Transverse colon (tissue), 4 donors: ENCODE measurements at regions not wholly inside any gene's neighbourhood (a gene's known extent, or its start where the extent isn't known, plus 50 kb on each side); places are given as distances from the start of the nearest gene placed in this dataset.

ENCODE experiments used
- DNase-seq: peaks from one replicate; pipeline ENCODE4 v3.0.0-alpha.2; 2019
- H3K27ac ChIP-seq, 4 donors: fragments of 200-600 bp; sonication (generic); 2 replicates each; pipeline ENCODE4 v1.5.1; 2016 to 2018; ENCODE audit warnings: inconsistent platforms in 4 of 4
- H3K27me3 ChIP-seq: fragments of 200-600 bp; sonication (generic); 2 replicates; pipeline ENCODE4 v1.5.1; 2017; ENCODE audit warnings: inconsistent platforms
- H3K36me3 ChIP-seq, 4 donors: fragments of 200-600 bp; sonication (generic); 2 replicates each; pipeline ENCODE4 v1.5.1; 2017 to 2019; ENCODE audit warnings: inconsistent platforms in 4 of 4
- H3K4me1 ChIP-seq, 4 donors: fragments of 200-600 bp; sonication (generic); 2 replicates each; pipeline ENCODE4 v1.5.1; 2017 to 2020; ENCODE audit warnings: inconsistent platforms in 4 of 4
- H3K4me3 ChIP-seq, 4 donors: fragments of 200-600 bp; sonication (generic); 1 replicate in 1 of 4; 2 replicates in 3 of 4; pipeline versions ENCODE4 v1.5.1 to v1.6.1; 2017 to 2019; ENCODE audit warnings: inconsistent platforms in 4 of 4
- H3K9me3 ChIP-seq, 2 donors: fragments of 200-600 bp; sonication (generic); 2 replicates each; pipeline ENCODE4 v1.5.1; 2017 to 2019; ENCODE audit warnings: inconsistent platforms in 2 of 2
- EP300 ChIP-seq: sonication (generic); formaldehyde crosslinking; IDR thresholded peaks from one replicate; pipeline ENCODE4 v1.6.1; 2017; ENCODE audit warnings: antibody characterized with exemption, low read depth
- POLR2A ChIP-seq: fragments of 450-650 bp; IDR thresholded peaks from one replicate; pipeline ENCODE4 v1.6.1; 2016; ENCODE audit warnings: antibody characterized with exemption, mild to moderate bottlenecking, moderate library complexity
- POLR2AphosphoS5 ChIP-seq, 3 donors: sonication (generic); formaldehyde crosslinking; IDR thresholded peaks; one replicate each; pipeline ENCODE4 v1.6.1; 2016; ENCODE audit warnings: antibody characterized with exemption in 3 of 3
- WGBS, 2 donors: methylation state at CpG; one replicate each; pipeline ENCODE4 v1.1.5; 2018; ENCODE audit warnings: low coverage in 1 of 2; 5-methylcytosine and 5-hydroxymethylcytosine counted together
- in situ Hi-C, 4 donors: fragments of 200-750 bp; cut with MboI; loops; one replicate each; pipeline versions ENCODE4 v1.15.0 to v1.15.1; 2017; ENCODE audit warnings: low sequenced_read_pairs in 3 of 4, low pct_ligation_motif_present in 1 of 4, low pct_unique_long_range_greater_than_20kb in 1 of 4
- intact Hi-C: fragments of 100-400 bp; cut with DNase I; formaldehyde crosslinking; loops from one replicate; pipeline ENCODE4 v1.15.1; 2023; ENCODE audit warnings: low total_unique reads
- TF ChIP-seq, protein P1 (sequence below), 5 experiments: fragments of 200-600 bp in 3 of 5; fragments of 450-650 bp in 2 of 5; sonication (generic) in 3 of 5; IDR thresholded peaks; 1 replicate in 2 of 5; 2 replicates in 3 of 5; pipeline ENCODE4 v1.5.1; 2016 to 2017; ENCODE audit warnings: antibody characterized with exemption in 5 of 5, inconsistent platforms in 3 of 5, mild to moderate bottlenecking in 2 of 5, moderate library complexity in 1 of 5

DNA sequence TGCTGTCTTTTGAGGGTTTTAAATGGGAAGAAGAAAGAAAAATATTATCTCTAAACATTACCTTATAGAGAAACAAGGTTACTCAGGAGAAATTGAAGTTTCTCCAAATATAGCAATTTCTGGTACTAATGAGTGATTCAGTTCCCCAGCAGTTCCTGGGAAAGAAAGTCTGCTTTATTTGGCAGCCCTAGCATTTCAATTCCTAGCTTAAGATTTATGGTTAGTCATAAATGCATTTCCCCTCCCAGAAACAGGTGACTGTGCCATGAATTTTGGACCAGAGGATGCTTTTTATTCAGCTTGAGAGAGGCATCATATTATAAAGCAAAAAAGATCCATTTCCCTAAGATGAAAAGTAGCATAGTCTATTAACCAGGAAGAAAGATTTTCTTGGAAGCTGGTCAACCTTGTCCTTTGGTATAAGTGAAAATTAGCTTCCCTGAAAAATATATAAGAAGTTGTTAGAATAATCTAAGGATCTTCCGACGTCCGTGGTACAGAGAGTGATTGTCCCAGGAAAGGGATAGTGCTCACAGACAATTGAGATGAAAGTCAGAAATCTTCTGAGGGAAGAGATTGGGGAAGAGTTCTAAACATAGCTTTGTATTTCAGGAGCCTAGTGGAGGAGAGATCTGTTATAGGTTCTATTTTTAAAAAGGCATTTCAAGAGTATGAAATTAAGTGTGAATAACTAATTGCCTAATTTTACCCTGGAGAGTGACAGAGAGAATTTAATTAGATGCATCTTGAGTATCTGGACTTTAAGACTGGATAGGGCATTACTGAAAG lies 164.9 kb downstream of the ESM1 start:
- H3K4me1 ChIP-seq: no peaks in the 10 kb centered on the region
- WGBS, 2 donors: 84 to 94% methylated on average over 3 of the region's 3 CpGs
- no peaks in the 10 kb centered on the region for H3K36me3 ChIP-seq
- in situ Hi-C loops: no loop called here
- no peaks in the 10 kb centered on the region for H3K27me3 ChIP-seq
- H3K4me3 ChIP-seq: no peak overlapping the region
- no peaks in the 10 kb centered on the region for H3K9me3 ChIP-seq
- no peak for TF ChIP-seq POLR2A
- no peak for TF ChIP-seq POLR2AphosphoS5 (IDR thresholded peaks at IDR 0.05)
- TF ChIP-seq, protein P1, sequence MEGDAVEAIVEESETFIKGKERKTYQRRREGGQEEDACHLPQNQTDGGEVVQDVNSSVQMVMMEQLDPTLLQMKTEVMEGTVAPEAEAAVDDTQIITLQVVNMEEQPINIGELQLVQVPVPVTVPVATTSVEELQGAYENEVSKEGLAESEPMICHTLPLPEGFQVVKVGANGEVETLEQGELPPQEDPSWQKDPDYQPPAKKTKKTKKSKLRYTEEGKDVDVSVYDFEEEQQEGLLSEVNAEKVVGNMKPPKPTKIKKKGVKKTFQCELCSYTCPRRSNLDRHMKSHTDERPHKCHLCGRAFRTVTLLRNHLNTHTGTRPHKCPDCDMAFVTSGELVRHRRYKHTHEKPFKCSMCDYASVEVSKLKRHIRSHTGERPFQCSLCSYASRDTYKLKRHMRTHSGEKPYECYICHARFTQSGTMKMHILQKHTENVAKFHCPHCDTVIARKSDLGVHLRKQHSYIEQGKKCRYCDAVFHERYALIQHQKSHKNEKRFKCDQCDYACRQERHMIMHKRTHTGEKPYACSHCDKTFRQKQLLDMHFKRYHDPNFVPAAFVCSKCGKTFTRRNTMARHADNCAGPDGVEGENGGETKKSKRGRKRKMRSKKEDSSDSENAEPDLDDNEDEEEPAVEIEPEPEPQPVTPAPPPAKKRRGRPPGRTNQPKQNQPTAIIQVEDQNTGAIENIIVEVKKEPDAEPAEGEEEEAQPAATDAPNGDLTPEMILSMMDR (IDR thresholded peaks at IDR 0.05): no peak
- no peak for TF ChIP-seq EP300
- no peak for DNase-seq
- no peak overlapping the region for H3K27ac ChIP-seq
- intact Hi-C loops: no loop called here

DNA sequence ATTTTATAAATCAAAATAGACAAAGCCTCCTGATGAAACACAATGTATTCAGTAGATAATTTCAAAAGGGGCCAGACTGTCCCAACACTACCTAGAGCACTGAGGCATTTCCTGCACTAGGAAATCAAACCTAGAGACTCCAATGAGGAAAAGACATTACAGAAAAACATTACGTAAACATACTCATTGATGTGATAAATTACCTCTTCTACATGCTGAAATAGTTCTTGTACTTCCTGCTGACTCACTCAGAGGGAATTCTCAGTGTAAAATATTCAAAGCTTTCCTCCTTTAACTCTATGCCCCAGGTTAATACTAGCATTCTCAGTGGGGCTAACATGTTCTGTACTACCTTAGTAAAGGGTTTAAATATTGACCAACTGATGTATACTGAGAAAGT lies 178.0 kb downstream of the ESM1 start:
- no peaks in the 10 kb centered on the region for H3K9me3 ChIP-seq
- no peak for DNase-seq
- H3K27me3 ChIP-seq: no peaks in the 10 kb centered on the region
- TF ChIP-seq POLR2AphosphoS5 (IDR thresholded peaks at IDR 0.05) (no peak), EP300 (no peak), POLR2A (no peak)
- TF ChIP-seq, protein P1 (IDR thresholded peaks at IDR 0.05): no peak
- in situ Hi-C loops (no loop called here), intact Hi-C loops (no loop called here)
- H3K36me3 ChIP-seq: no peaks in the 10 kb centered on the region
- no peak overlapping the region for H3K4me3 ChIP-seq
- no peak overlapping the region for H3K27ac ChIP-seq
- no peaks in the 10 kb centered on the region for H3K4me1 ChIP-seq
- whole genome bisulfite sequencing, 2 donors: 36 to 50% methylated on average over 1 of the region's 1 CpG

DNA sequence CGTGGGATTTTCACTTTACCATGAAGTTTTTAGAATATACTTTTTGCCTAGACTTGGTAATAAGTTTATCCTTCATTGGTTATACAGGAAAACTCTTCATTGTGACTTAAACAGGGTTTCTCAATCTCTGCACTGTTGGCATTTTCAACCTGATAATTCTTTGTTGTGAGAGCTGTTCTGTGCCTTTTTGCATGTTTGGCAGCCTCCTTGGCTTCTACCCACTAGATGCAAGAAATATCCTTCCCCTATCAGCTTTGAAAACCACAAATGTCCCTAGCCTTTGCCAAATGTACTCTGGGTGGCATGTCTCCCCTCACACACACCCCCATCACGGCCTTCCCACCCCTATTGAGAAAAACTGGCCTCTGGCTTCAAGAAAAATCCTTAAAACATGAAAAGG lies 180.9 kb downstream of the ESM1 start:
- intact Hi-C loops (no loop called here), in situ Hi-C loops (no loop called here)
- WGBS, 2 donors: 50 to 67% methylated on average over 2 of the region's 2 CpGs
- Histone ChIP-seq H3K4me1 (no peaks in the 10 kb centered on the region), H3K27me3 (no peaks in the 10 kb centered on the region), H3K36me3 (no peaks in the 10 kb centered on the region), H3K4me3 (no peak overlapping the region), H3K9me3 (no peaks in the 10 kb centered on the region), H3K27ac (no peak overlapping the region)
- no peak for DNase-seq
- TF ChIP-seq, protein P1 (IDR thresholded peaks at IDR 0.05): no peak
- TF ChIP-seq POLR2AphosphoS5 (IDR thresholded peaks at IDR 0.05) (no peak), EP300 (no peak), POLR2A (no peak)

DNA sequence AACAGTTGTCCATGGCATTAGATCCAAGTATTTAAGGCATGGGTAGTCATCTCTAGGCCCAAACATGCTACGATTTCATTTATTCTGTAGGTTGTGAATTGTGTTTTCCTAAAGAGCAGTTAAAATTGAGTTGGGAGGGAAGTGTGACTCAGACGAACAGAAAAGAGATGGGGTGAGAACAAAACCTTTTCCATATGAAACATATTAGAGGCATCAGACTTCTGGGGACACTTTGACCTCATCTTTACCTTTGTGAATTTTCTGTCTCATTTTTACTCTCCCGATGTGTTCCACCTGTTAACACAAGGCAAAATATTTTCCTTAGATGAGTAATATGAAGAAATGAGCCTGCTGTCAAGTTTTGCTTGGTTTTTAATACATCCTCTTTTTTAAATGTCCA lies 181.3 kb downstream of the ESM1 start:
- no peaks in the 10 kb centered on the region for H3K4me1 ChIP-seq
- H3K9me3 ChIP-seq: no peaks in the 10 kb centered on the region
- WGBS, 2 donors: 64 to 66% methylated on average over 3 of the region's 3 CpGs
- DNase-seq: no peak
- in situ Hi-C loops (no loop called here), intact Hi-C loops (no loop called here)
- H3K27ac ChIP-seq: no peak overlapping the region
- no peak overlapping the region for H3K4me3 ChIP-seq
- no peak for TF ChIP-seq POLR2A
- TF ChIP-seq, protein P1 (IDR thresholded peaks at IDR 0.05): no peak
- TF ChIP-seq EP300: no peak
- no peak for TF ChIP-seq POLR2AphosphoS5 (IDR thresholded peaks at IDR 0.05)
- H3K27me3 ChIP-seq: no peaks in the 10 kb centered on the region
- no peaks in the 10 kb centered on the region for H3K36me3 ChIP-seq
